Astrocyte (in vitro differentiated cells and primary cell): ENCODE measurements at regions not wholly inside any gene's neighbourhood (a gene's known extent, or its start where the extent isn't known, plus 50 kb on each side); places are given as distances from the start of the nearest gene placed in this dataset.

Experiments used
- DNase-seq: peaks from one replicate; pipeline ENCODE4 v3.0.0-alpha.2; 2010; ENCODE audit warnings: low read depth
- FAIRE-seq: peaks from 2 replicates; lab custom pipeline; 2011; peaks lifted over from hg19 to GRCh38; lab: Jason Lieb, UNC
- H2AFZ ChIP-seq: 2 replicates; pipeline ENCODE4 v1.6.0; 2012; ENCODE audit warnings: low read depth, low read length, inconsistent platforms
- H3K27ac ChIP-seq: 2 replicates; pipeline ENCODE4 v1.5.1; 2011; ENCODE audit warnings: low read depth, low read length, inconsistent platforms
- H3K27me3 ChIP-seq: 2 replicates; pipeline ENCODE4 v1.6.0; 2011; ENCODE audit warnings: low read length, inconsistent platforms; ENCODE audit not compliant: insufficient read depth
- H3K36me3 ChIP-seq: 2 replicates; pipeline ENCODE4 v1.5.1; 2011; ENCODE audit warnings: low read length, inconsistent platforms; ENCODE audit not compliant: insufficient read depth
- H3K4me1 ChIP-seq: 2 replicates; pipeline ENCODE4 v1.5.1; 2011; ENCODE audit warnings: low read length, inconsistent platforms; ENCODE audit not compliant: insufficient read depth
- H3K4me2 ChIP-seq: 2 replicates; pipeline ENCODE4 v1.6.0; 2012; ENCODE audit warnings: low read length, inconsistent platforms
- H3K4me3 ChIP-seq: 2 replicates; pipeline ENCODE4 v1.5.1; 2011; ENCODE audit warnings: low read depth, mild to moderate bottlenecking, low read length, inconsistent platforms; ENCODE audit not compliant: insufficient read depth
- H3K79me2 ChIP-seq: 2 replicates; pipeline ENCODE4 v1.6.0; 2012; ENCODE audit warnings: mild to moderate bottlenecking, low read length, inconsistent platforms; ENCODE audit not compliant: insufficient read depth
- H3K9ac ChIP-seq: 2 replicates; pipeline ENCODE4 v1.6.0; 2012; ENCODE audit warnings: mild to moderate bottlenecking, low read length, inconsistent platforms
- H3K9me3 ChIP-seq: 2 replicates; pipeline ENCODE4 v1.5.1; 2012; ENCODE audit warnings: low read depth, mild to moderate bottlenecking, low read length, inconsistent platforms; ENCODE audit not compliant: insufficient read depth
- H4K20me1 ChIP-seq: 2 replicates; pipeline ENCODE4 v1.6.0; 2012; ENCODE audit warnings: low read length, inconsistent platforms; ENCODE audit not compliant: insufficient read depth
- H3K27ac Mint-ChIP-seq: one replicate; pipeline ENCODE4 v1.8.0; 2021; ENCODE audit warnings: mild to moderate bottlenecking, mixed read lengths; ENCODE audit not compliant: unreplicated experiment
- H3K27me3 Mint-ChIP-seq: one replicate; pipeline ENCODE4 v1.8.0; 2021; ENCODE audit warnings: low read depth, mixed read lengths; ENCODE audit not compliant: unreplicated experiment
- H3K36me3 Mint-ChIP-seq: one replicate; pipeline ENCODE4 v1.8.0; 2021; ENCODE audit warnings: low read depth, mixed read lengths; ENCODE audit not compliant: unreplicated experiment
- H3K4me1 Mint-ChIP-seq: one replicate; pipeline ENCODE4 v1.8.0; 2021; ENCODE audit warnings: low read depth, mixed read lengths; ENCODE audit not compliant: unreplicated experiment
- H3K4me3 Mint-ChIP-seq: one replicate; pipeline ENCODE4 v1.8.0; 2021; ENCODE audit warnings: mild to moderate bottlenecking, moderate library complexity, mixed read lengths; ENCODE audit not compliant: unreplicated experiment
- H3K9me3 Mint-ChIP-seq: one replicate; pipeline ENCODE4 v1.8.0; 2021; ENCODE audit warnings: mild to moderate bottlenecking, mixed read lengths; ENCODE audit not compliant: unreplicated experiment
- CTCF ChIP-seq: IDR thresholded peaks from 2 replicates; pipeline ENCODE4 v1.5.1; 2011; ENCODE audit warnings: low read depth, mild to moderate bottlenecking, inconsistent platforms, low read length, moderate library complexity; ENCODE audit not compliant: insufficient read depth
- EZH2 ChIP-seq: IDR thresholded peaks from 2 replicates; pipeline ENCODE4 v1.6.1; 2012; ENCODE audit warnings: mild to moderate bottlenecking, low read length, inconsistent platforms; ENCODE audit not compliant: insufficient read depth

DNA sequence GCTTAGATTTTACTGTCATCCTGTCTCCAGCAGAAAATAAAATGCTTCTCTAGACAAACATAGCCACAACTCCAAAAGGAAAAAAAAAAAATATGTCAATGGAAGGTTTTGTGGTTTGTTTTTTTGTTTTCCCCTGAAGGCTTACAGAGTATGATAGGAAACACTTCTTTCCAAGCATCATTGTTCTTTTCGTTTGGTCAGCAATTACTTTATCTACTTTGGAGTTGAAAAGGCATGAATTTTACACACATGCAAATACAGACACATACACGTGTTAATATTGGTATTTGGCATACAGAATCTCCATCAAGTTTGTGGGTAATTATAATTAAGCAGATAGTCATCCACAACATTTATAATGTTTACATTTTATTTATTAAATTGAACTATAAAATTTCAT, 496.9 kb upstream of the MBL2 start:
- Histone ChIP-seq H3K9me3 (no peaks in the 10 kb centered on the region), H3K4me1 (no peaks in the 10 kb centered on the region), H2AFZ (no peak overlapping the region), H3K36me3 (no peaks in the 10 kb centered on the region), H3K9ac (no peak overlapping the region), H3K27me3 (no peaks in the 10 kb centered on the region), H3K27ac (no peak overlapping the region), H4K20me1 (no peaks in the 10 kb centered on the region), H3K4me3 (no peak overlapping the region), H3K79me2 (no peaks in the 10 kb centered on the region), H3K4me2 (no peak overlapping the region)
- DNase-seq (no peak), FAIRE-seq (no peak)
- Mint-ChIP-seq H3K9me3 (peaks cover 2% of the 10 kb centered on the region), H3K27me3 (no peaks in the 10 kb centered on the region), H3K36me3 (no peaks in the 10 kb centered on the region), H3K4me1 (peaks cover 4% of the 10 kb centered on the region), H3K4me3 (no peak overlapping the region), H3K27ac (no peak overlapping the region)
- TF ChIP-seq CTCF (no peak), EZH2 (no peak)

- Mint-ChIP-seq H3K4me1 (peaks cover 13% of the 10 kb centered on the region), H3K27ac (no peak overlapping the region)
Observed at GRCh38 chr10:53260213-53260612, 487.6 kb upstream of the MBL2 start.

More at GRCh38 chr10:53260213-53260612, 487.6 kb upstream of the MBL2 start:
- FAIRE-seq (no peak), DNase-seq (no peak)
- no peaks in the 10 kb centered on the region for H3K79me2 ChIP-seq
- H3K36me3 Mint-ChIP-seq = no peaks in the 10 kb centered on the region
- no peaks in the 10 kb centered on the region for H3K4me1 ChIP-seq
- H3K9me3 ChIP-seq = no peaks in the 10 kb centered on the region
- no peak overlapping the region for H2AFZ ChIP-seq
- no peak overlapping the region for H3K9ac ChIP-seq
- no peak overlapping the region for H3K27ac ChIP-seq
- H4K20me1 ChIP-seq = no peaks in the 10 kb centered on the region
- H3K4me3 Mint-ChIP-seq = no peak overlapping the region
- no peak overlapping the region for H3K4me3 ChIP-seq
- H3K4me2 ChIP-seq = no peak overlapping the region
- TF ChIP-seq CTCF (no peak), EZH2 (no peak)
- H3K27me3 Mint-ChIP-seq = no peaks in the 10 kb centered on the region
- H3K27me3 ChIP-seq = no peaks in the 10 kb centered on the region
- no peaks in the 10 kb centered on the region for H3K9me3 Mint-ChIP-seq
- H3K36me3 ChIP-seq = no peaks in the 10 kb centered on the region
